ENCODE measurements at regions not wholly inside any gene's neighbourhood (a gene's known extent, or its start where the extent isn't known, plus 50 kb on each side); places are given as distances from the start of the nearest gene placed in this dataset.

GRCh38 chr12:38056701-38057689, 259.6 kb upstream of the ALG10B start:
- TF ChIP-seq FOS (IDR thresholded peaks at IDR 0.05; ENCODE audit: low read depth, low read length) = no peak
- no peak for TF ChIP-seq CTCF (conservative IDR thresholded peaks at IDR 0.05; ENCODE audit: low read depth, low read length)
- TF ChIP-seq SMC3 (IDR thresholded peaks at IDR 0.05; ENCODE audit: low read depth, low read length) = no peak
- no peak for TF ChIP-seq POLR2A (IDR thresholded peaks at IDR 0.05; ENCODE audit: low read depth, low read length)
- TF ChIP-seq USF2 (IDR thresholded peaks at IDR 0.05; ENCODE audit: low read depth, low read length) = no peak
- no peak for TF ChIP-seq RAD21 (IDR thresholded peaks at IDR 0.05; ENCODE audit: low read length)
- TF ChIP-seq NFE2L2 (IDR thresholded peaks at IDR 0.05; ENCODE audit: low read depth, low read length) = no peak
- TF ChIP-seq CEBPB (IDR thresholded peaks at IDR 0.05; ENCODE audit: low read depth, low read length) = no peak
